Activated T-helper 17 cell treated with anti-CD3 and anti-CD28 coated beads, Interleukin-2, amount 50 U/mL, for 72 hours (primary cell): ENCODE measurements at regions not wholly inside any gene's neighbourhood (a gene's known extent, or its start where the extent isn't known, plus 50 kb on each side); places are given as distances from the start of the nearest gene placed in this dataset.

ENCODE experiments used
- ATAC-seq: fragments of 150-1000 bp; cut with Tn5 transposase; replicated peaks from 2 replicates; pipeline ENCODE4 v1.10.0; 2021; ENCODE audit warnings: mild to moderate bottlenecking, moderate library complexity
- H3K27ac Mint-ChIP-seq: one replicate; pipeline ENCODE4 v1.8.0; 2022; ENCODE audit warnings: mixed read lengths
- H3K27me3 Mint-ChIP-seq: one replicate; pipeline ENCODE4 v1.8.0; 2022; ENCODE audit warnings: mixed read lengths
- H3K36me3 Mint-ChIP-seq: one replicate; pipeline ENCODE4 v1.8.0; 2022; ENCODE audit warnings: low read depth, mild to moderate bottlenecking, mixed read lengths
- H3K4me1 Mint-ChIP-seq: one replicate; pipeline ENCODE4 v1.8.0; 2022; ENCODE audit warnings: mixed read lengths
- H3K4me3 Mint-ChIP-seq: one replicate; pipeline ENCODE4 v1.8.0; 2022; ENCODE audit warnings: mild to moderate bottlenecking, mixed read lengths
- H3K9me3 Mint-ChIP-seq: one replicate; pipeline ENCODE4 v1.8.0; 2022; ENCODE audit warnings: mixed read lengths

- Mint-ChIP-seq H3K4me3 (no peak overlapping the region), H3K9me3 (no peaks in the 10 kb centered on the region)
Observed at GRCh38 chr22:47927648-47928210, 1165.3 kb downstream of the TBC1D22A start.

DNA sequence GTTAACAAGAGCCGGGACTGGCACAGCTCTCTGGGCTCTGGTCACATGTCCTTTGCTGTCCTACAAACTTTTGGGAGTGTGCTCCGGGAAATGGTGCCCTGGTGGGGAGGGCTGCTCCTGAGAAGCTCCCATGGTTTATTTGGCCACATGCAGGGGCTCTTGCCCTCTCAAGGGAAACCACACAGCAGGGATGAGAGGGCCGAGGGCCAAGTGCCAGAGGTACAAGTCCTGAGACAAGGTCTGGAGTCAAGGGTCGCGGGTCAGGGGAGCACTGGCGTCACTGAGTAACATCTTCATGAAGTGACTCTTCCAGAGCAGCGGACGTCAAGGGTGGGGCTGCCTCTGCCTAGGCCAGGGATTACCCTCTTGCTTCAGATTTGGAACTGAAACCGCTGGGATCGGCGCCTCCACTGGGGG, 1160.6 kb downstream of the TBC1D22A start:
- H3K27me3 Mint-ChIP-seq = peaks cover 20% of the 10 kb centered on the region
- no peaks in the 10 kb centered on the region for H3K4me1 Mint-ChIP-seq
- no peak overlapping the region for H3K4me3 Mint-ChIP-seq
- H3K27ac Mint-ChIP-seq = no peak overlapping the region
- no peaks in the 10 kb centered on the region for H3K9me3 Mint-ChIP-seq
- H3K36me3 Mint-ChIP-seq = no peaks in the 10 kb centered on the region
- ATAC-seq = no peak

More at GRCh38 chr22:47927648-47928210, 1165.3 kb downstream of the TBC1D22A start:
- Mint-ChIP-seq H3K27me3 (peaks cover 27% of the 10 kb centered on the region), H3K36me3 (no peaks in the 10 kb centered on the region), H3K27ac (no peak overlapping the region), H3K4me1 (no peaks in the 10 kb centered on the region)
- no peak for ATAC-seq

DNA sequence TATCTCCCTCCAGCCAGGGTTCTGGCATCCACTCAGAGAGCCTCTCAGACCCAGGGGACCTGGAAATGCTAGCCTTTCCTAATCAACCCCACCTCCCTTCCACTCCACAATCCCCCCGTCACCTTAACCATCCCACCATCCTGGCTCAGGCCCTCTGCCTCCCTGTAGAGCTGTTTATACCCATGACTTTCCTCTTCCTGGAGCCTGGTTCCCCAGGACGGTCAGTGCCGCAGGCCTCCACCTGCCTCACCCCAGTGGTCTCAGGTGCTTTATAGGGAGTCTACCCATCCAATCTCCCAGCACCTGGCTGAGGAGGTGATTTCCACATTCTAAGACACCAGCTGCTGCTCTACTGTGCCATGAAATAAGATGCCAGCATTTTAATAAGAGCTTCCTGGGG, 1159.5 kb downstream of the TBC1D22A start:
- no peaks in the 10 kb centered on the region for H3K4me1 Mint-ChIP-seq
- H3K36me3 Mint-ChIP-seq = no peaks in the 10 kb centered on the region
- no peaks in the 10 kb centered on the region for H3K9me3 Mint-ChIP-seq
- H3K27ac Mint-ChIP-seq = no peak overlapping the region
- H3K4me3 Mint-ChIP-seq = no peak overlapping the region
- ATAC-seq = no peak
- peaks cover 14% of the 10 kb centered on the region for H3K27me3 Mint-ChIP-seq

- Mint-ChIP-seq H3K9me3 (no peaks in the 10 kb centered on the region), H3K4me3 (no peak overlapping the region), H3K27me3 (peaks cover 10% of the 10 kb centered on the region), H3K36me3 (no peaks in the 10 kb centered on the region), H3K4me1 (no peaks in the 10 kb centered on the region), H3K27ac (no peak overlapping the region)
- no peak for ATAC-seq
Observed at GRCh38 chr22:47920380-47920959, 1158.0 kb downstream of the TBC1D22A start.

GRCh38 chr22:47919893-47920292, 1157.4 kb downstream of the TBC1D22A start:
- no peak overlapping the region for H3K4me3 Mint-ChIP-seq
- no peaks in the 10 kb centered on the region for H3K36me3 Mint-ChIP-seq
- H3K27me3 Mint-ChIP-seq = peaks cover 7% of the 10 kb centered on the region
- H3K4me1 Mint-ChIP-seq = no peaks in the 10 kb centered on the region
- no peaks in the 10 kb centered on the region for H3K9me3 Mint-ChIP-seq
- H3K27ac Mint-ChIP-seq = no peak overlapping the region
- no peak for ATAC-seq

- H3K4me1 Mint-ChIP-seq = no peaks in the 10 kb centered on the region
- no peak overlapping the region for H3K4me3 Mint-ChIP-seq
- no peak overlapping the region for H3K27ac Mint-ChIP-seq
- peaks cover 7% of the 10 kb centered on the region for H3K27me3 Mint-ChIP-seq
- H3K9me3 Mint-ChIP-seq = no peaks in the 10 kb centered on the region
- no peaks in the 10 kb centered on the region for H3K36me3 Mint-ChIP-seq
- no peak for ATAC-seq
Observed at GRCh38 chr22:47919001-47919441, 1156.6 kb downstream of the TBC1D22A start.

DNA sequence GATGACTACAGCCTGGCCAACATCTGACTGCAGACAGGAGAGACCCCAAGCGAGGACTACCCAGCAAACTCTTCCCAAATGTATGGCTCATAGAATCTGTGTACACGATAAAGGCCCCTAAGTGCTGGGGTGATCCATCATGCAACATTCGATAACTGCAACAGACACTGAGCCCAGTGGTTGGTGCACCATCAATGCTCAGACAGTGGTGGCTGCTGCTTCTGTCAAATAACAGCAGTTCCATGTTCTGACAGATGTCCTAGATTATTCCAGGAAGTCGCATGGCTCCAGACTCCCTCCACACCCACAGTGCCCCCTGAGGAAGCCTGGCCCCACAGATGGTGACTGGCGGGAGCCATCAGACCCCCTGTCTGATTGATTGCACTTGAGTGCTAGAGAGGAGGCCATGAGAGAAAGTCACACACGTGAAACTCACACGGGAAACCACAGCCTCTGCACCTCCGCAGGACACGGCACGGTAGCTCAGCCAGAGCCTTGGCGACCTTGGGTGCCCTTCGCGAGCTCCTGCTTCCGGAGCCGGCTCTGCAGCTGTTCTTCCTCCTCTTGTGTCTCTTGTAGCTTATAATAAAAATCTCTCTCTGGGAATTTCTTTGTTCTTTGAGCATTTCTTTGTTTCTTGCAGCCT, 1155.9 kb downstream of the TBC1D22A start:
- ATAC-seq = no peak
- H3K9me3 Mint-ChIP-seq = no peaks in the 10 kb centered on the region
- no peak overlapping the region for H3K27ac Mint-ChIP-seq
- H3K4me3 Mint-ChIP-seq = no peak overlapping the region
- no peaks in the 10 kb centered on the region for H3K4me1 Mint-ChIP-seq
- peaks cover 6% of the 10 kb centered on the region for H3K27me3 Mint-ChIP-seq
- H3K36me3 Mint-ChIP-seq = no peaks in the 10 kb centered on the region

DNA sequence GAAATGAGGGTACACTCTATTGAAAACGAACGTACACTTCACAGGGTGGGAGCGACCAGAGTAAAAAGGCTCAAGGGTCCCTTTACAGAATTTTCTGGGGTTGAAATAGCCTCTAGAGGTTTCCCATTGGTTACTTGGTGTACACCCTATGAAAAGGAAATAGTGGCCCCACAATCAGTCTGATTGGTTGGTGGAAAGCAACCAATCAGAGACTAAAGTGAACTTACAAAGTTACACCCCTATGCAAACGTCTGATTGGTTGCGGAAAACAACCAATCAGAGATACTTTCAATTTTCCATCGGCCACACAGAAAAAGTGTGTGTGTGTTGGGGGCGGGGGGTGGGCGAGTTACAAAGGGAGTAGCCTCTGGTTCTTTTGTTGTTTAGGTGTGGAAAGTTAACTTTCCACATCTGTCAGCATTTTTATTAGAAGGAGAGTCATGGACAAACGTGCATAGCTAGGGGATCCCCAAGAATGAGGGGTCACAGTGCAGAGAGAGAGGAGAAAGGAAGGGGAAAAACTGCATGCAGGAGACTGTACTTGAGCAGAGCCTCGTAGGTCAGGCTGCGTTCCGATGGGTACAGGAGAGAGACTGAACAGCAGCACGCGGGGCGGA, 1152.1 kb downstream of the TBC1D22A start:
- ATAC-seq = no peak
- H3K4me3 Mint-ChIP-seq = no peak overlapping the region
- H3K36me3 Mint-ChIP-seq = no peaks in the 10 kb centered on the region

GRCh38 chr22:47902646-47903180, 1140.3 kb downstream of the TBC1D22A start:
- Mint-ChIP-seq H3K4me1 (no peaks in the 10 kb centered on the region), H3K27me3 (no peaks in the 10 kb centered on the region), H3K9me3 (no peaks in the 10 kb centered on the region), H3K27ac (no peak overlapping the region), H3K36me3 (no peaks in the 10 kb centered on the region), H3K4me3 (no peak overlapping the region)
- ATAC-seq = no peak

More for the DNA sequence above, 1152.1 kb downstream of the TBC1D22A start:
- Mint-ChIP-seq H3K9me3 (peaks cover 10% of the 10 kb centered on the region), H3K4me1 (no peaks in the 10 kb centered on the region), H3K27me3 (peaks cover 10% of the 10 kb centered on the region), H3K27ac (no peak overlapping the region)

GRCh38 chr22:47901911-47902310, 1139.5 kb downstream of the TBC1D22A start:
- H3K4me1 Mint-ChIP-seq = no peaks in the 10 kb centered on the region
- no peak for ATAC-seq
- no peaks in the 10 kb centered on the region for H3K27me3 Mint-ChIP-seq
- no peak overlapping the region for H3K27ac Mint-ChIP-seq
- no peaks in the 10 kb centered on the region for H3K36me3 Mint-ChIP-seq
- H3K4me3 Mint-ChIP-seq = no peak overlapping the region
- H3K9me3 Mint-ChIP-seq = no peaks in the 10 kb centered on the region

- H3K4me3 Mint-ChIP-seq = no peak overlapping the region
- no peak for ATAC-seq
- H3K27ac Mint-ChIP-seq = no peak overlapping the region
- no peaks in the 10 kb centered on the region for H3K4me1 Mint-ChIP-seq
- H3K36me3 Mint-ChIP-seq = no peaks in the 10 kb centered on the region
- H3K27me3 Mint-ChIP-seq = no peaks in the 10 kb centered on the region
- no peaks in the 10 kb centered on the region for H3K9me3 Mint-ChIP-seq
Observed at GRCh38 chr22:47899894-47900293, 1137.4 kb downstream of the TBC1D22A start.

DNA sequence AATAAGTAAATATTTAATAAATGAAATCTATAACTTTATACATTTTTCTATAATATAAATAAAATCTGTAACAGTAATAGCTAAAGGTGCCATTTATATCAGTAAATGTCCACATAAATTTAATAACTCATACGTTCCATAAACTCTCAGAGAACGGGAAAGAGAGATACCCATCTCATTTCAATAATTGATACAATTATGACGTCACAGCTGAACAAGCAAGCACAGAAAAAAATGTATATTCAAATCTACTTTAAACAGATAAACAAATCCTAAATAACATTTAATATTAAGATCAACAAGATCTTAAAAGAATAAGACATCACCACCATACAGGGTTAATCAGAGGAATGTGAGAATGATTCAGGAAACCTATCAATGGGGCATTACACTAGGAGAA, 1136.5 kb downstream of the TBC1D22A start:
- Mint-ChIP-seq H3K27me3 (no peaks in the 10 kb centered on the region), H3K36me3 (no peaks in the 10 kb centered on the region), H3K9me3 (peaks cover 4% of the 10 kb centered on the region), H3K27ac (no peak overlapping the region), H3K4me1 (no peaks in the 10 kb centered on the region), H3K4me3 (no peak overlapping the region)
- no peak for ATAC-seq

DNA sequence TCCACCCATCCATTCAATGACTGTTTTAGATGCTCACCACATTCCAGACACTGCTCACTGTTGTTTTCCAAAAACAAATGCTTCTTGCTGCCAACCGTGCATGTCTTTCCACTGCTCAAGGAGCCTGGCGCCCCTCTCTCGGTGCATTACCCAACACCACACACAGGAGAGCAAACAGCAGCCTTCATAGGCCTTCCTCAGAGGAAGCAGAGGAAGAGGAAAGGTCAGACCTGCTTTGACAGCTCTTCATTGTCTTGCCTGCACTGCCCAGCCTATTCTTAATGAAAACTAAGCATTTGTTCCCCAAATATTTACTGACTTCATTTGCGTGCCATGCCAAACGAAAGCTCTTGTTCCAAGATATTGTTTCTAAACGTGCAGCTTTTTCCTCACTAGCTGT, 1129.2 kb downstream of the TBC1D22A start:
- Mint-ChIP-seq H3K27ac (no peak overlapping the region), H3K4me1 (no peaks in the 10 kb centered on the region), H3K4me3 (no peak overlapping the region), H3K27me3 (peaks cover 4% of the 10 kb centered on the region), H3K36me3 (no peaks in the 10 kb centered on the region), H3K9me3 (peaks cover 15% of the 10 kb centered on the region)
- no peak for ATAC-seq

GRCh38 chr22:47888817-47889216, 1126.4 kb downstream of the TBC1D22A start:
- Mint-ChIP-seq H3K27me3 (peaks cover 12% of the 10 kb centered on the region), H3K27ac (no peak overlapping the region), H3K9me3 (peaks cover 9% of the 10 kb centered on the region), H3K36me3 (no peaks in the 10 kb centered on the region), H3K4me1 (no peaks in the 10 kb centered on the region), H3K4me3 (no peak overlapping the region)
- ATAC-seq = no peak

GRCh38 chr22:47884775-47885174, 1122.3 kb downstream of the TBC1D22A start:
- Mint-ChIP-seq H3K27me3 (peaks cover 8% of the 10 kb centered on the region), H3K27ac (no peak overlapping the region), H3K4me1 (no peaks in the 10 kb centered on the region), H3K4me3 (no peak overlapping the region), H3K9me3 (no peaks in the 10 kb centered on the region), H3K36me3 (no peaks in the 10 kb centered on the region)
- no peak for ATAC-seq
